ENCODE measurements at regions not wholly inside any gene's neighbourhood (a gene's known extent, or its start where the extent isn't known, plus 50 kb on each side); places are given as distances from the start of the nearest gene placed in this dataset.

GRCh38 chr9:78470216-78470615 is 173.3 kb downstream of the PSAT1 start:
- no peak overlapping the region for H3K4me2 ChIP-seq (ENCODE audit: insufficient read depth, low read length)
- no peak for DNase-seq (ENCODE audit: low read depth, low spot score)
- no TSS peak for BruUV-seq (replicated peaks)
- no peaks in the 10 kb centered on the region for H3K79me2 ChIP-seq (ENCODE audit: control insufficient read depth, insufficient read depth, low read length)
- no peaks in the 10 kb centered on the region for H3K9me1 ChIP-seq (replicated peaks; ENCODE audit: control insufficient read depth, extremely low read depth, insufficient read depth, low read length)
- dilution Hi-C loops (cut with MboI; ENCODE audit: extremely low pct_ligation_motif_present, low sequenced_read_pairs): no loop called here
- H3K9me3 ChIP-seq (replicated peaks; ENCODE audit: control insufficient read depth, insufficient read depth, low read length): no peaks in the 10 kb centered on the region
- H3K36me3 ChIP-seq (ENCODE audit: control insufficient read depth in 2 of 2, extremely low read depth in 1 of 2, insufficient read depth in 2 of 2, low read length in 2 of 2): no peaks in the 10 kb centered on the region
- no peaks in the 10 kb centered on the region for H3K27me3 ChIP-seq (ENCODE audit: control insufficient read depth in 2 of 2, insufficient read depth in 2 of 2, low read length in 2 of 2)
- H3K4me1 ChIP-seq (ENCODE audit: control insufficient read depth, extremely low read depth, insufficient read depth, low read length): no peaks in the 10 kb centered on the region
- ChIA-PET POLR2A (no interaction called here), CTCF (interaction anchor here (1.3 kb wide), 1 partner anchor 32 kb away, joined by 3 read pairs; no protein-coding TSS in a partner anchor)
- H3K9ac ChIP-seq (replicated peaks; ENCODE audit: extremely low read depth, insufficient read depth, low read length): no peak overlapping the region
- no peak overlapping the region for H3K4me3 ChIP-seq (replicated peaks in 1 of 3; ENCODE audit: insufficient read depth in 1 of 3, low read depth in 1 of 3, low read length in 3 of 3)
- H3K27ac ChIP-seq (ENCODE audit: insufficient read depth, low read depth, low read length): no peak overlapping the region
- no peak for TF ChIP-seq EZH2 (IDR thresholded peaks at IDR 0.05; ENCODE audit: borderline replicate concordance, low read depth, low read length, severe bottlenecking)
- TF ChIP-seq JUN (IDR thresholded peaks at IDR 0.05; ENCODE audit: borderline replicate concordance, insufficient read depth, insufficient read length, low read depth): peak; percentile 10
- H2AFZ ChIP-seq (ENCODE audit: low read depth, low read length): no peak overlapping the region
- FAIRE-seq: no peak
- intact Hi-C loops (cut with micrococcal nuclease): no loop called here
- H4K20me1 ChIP-seq (replicated peaks; ENCODE audit: control insufficient read depth, extremely low read depth, insufficient read depth, low read length): no peaks in the 10 kb centered on the region

DNA sequence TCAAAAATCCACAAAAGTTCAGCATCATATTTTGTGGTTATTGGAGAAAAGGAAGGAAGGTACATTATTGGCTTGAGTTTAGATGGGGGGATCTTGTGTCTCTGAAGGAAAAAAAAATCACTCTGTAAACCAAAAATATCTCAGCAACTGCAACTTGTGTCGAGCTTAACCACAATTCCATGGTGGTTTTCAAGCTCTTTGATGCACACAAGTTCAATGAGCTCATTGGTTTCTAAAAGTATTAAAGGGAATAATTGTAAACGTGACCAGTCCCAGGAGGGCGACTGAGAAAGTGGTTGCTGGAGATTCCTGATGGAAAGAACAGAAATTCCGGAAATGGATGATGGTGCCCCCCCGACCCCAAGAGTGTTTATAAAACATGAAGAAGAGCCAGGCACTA is 173.8 kb downstream of the PSAT1 start:
- Histone ChIP-seq H3K9ac (replicated peaks; ENCODE audit: extremely low read depth, insufficient read depth, low read length) (no peak overlapping the region), H2AFZ (ENCODE audit: low read depth, low read length) (no peak overlapping the region), H3K36me3 (ENCODE audit: control insufficient read depth in 2 of 2, extremely low read depth in 1 of 2, insufficient read depth in 2 of 2, low read length in 2 of 2) (no peaks in the 10 kb centered on the region), H3K4me3 (replicated peaks in 1 of 3; ENCODE audit: insufficient read depth in 1 of 3, low read depth in 1 of 3, low read length in 3 of 3) (no peak overlapping the region), H3K27ac (ENCODE audit: insufficient read depth, low read depth, low read length) (no peak overlapping the region), H3K79me2 (ENCODE audit: control insufficient read depth, insufficient read depth, low read length) (no peaks in the 10 kb centered on the region), H4K20me1 (replicated peaks; ENCODE audit: control insufficient read depth, extremely low read depth, insufficient read depth, low read length) (no peaks in the 10 kb centered on the region), H3K27me3 (ENCODE audit: control insufficient read depth in 2 of 2, insufficient read depth in 2 of 2, low read length in 2 of 2) (no peaks in the 10 kb centered on the region), H3K9me1 (replicated peaks; ENCODE audit: control insufficient read depth, extremely low read depth, insufficient read depth, low read length) (no peaks in the 10 kb centered on the region), H3K9me3 (replicated peaks; ENCODE audit: control insufficient read depth, insufficient read depth, low read length) (no peaks in the 10 kb centered on the region), H3K4me1 (ENCODE audit: control insufficient read depth, extremely low read depth, insufficient read depth, low read length) (no peaks in the 10 kb centered on the region), H3K4me2 (ENCODE audit: insufficient read depth, low read length) (no peak overlapping the region)
- DNase-seq (ENCODE audit: low read depth, low spot score) (no peak), FAIRE-seq (no peak)
- dilution Hi-C loops (cut with MboI; ENCODE audit: extremely low pct_ligation_motif_present, low sequenced_read_pairs) (no loop called here), intact Hi-C loops (cut with micrococcal nuclease) (no loop called here)
- TF ChIP-seq FOS (IDR thresholded peaks at IDR 0.05; ENCODE audit: borderline replicate concordance, insufficient read depth, low read length) (no peak), GATA2 (IDR thresholded peaks at IDR 0.05; ENCODE audit: insufficient read depth, insufficient read length, low read depth, low read length) (no peak), EZH2 (IDR thresholded peaks at IDR 0.05; ENCODE audit: borderline replicate concordance, low read depth, low read length, severe bottlenecking) (no peak), MYC (IDR thresholded peaks at IDR 0.05; ENCODE audit: low read depth, low read length) (no peak), JUN (IDR thresholded peaks at IDR 0.05; ENCODE audit: borderline replicate concordance, insufficient read depth, insufficient read length, low read depth) (no peak), POLR2A (IDR thresholded peaks at IDR 0.05; ENCODE audit: low read depth, low read length) (no peak), POLR2AphosphoS5 (IDR thresholded peaks at IDR 0.05; ENCODE audit: insufficient read depth, low read depth, low read length) (no peak)
- TF ChIP-seq, protein P1, sequence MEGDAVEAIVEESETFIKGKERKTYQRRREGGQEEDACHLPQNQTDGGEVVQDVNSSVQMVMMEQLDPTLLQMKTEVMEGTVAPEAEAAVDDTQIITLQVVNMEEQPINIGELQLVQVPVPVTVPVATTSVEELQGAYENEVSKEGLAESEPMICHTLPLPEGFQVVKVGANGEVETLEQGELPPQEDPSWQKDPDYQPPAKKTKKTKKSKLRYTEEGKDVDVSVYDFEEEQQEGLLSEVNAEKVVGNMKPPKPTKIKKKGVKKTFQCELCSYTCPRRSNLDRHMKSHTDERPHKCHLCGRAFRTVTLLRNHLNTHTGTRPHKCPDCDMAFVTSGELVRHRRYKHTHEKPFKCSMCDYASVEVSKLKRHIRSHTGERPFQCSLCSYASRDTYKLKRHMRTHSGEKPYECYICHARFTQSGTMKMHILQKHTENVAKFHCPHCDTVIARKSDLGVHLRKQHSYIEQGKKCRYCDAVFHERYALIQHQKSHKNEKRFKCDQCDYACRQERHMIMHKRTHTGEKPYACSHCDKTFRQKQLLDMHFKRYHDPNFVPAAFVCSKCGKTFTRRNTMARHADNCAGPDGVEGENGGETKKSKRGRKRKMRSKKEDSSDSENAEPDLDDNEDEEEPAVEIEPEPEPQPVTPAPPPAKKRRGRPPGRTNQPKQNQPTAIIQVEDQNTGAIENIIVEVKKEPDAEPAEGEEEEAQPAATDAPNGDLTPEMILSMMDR (IDR thresholded peaks at IDR 0.05; ENCODE audit: extremely low read depth in 1 of 2, insufficient read depth in 1 of 2, low read depth in 1 of 2, low read length in 2 of 2): no peak
- TF ChIP-seq, protein P2, sequence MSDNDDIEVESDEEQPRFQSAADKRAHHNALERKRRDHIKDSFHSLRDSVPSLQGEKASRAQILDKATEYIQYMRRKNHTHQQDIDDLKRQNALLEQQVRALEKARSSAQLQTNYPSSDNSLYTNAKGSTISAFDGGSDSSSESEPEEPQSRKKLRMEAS (IDR thresholded peaks at IDR 0.05; ENCODE audit: insufficient read depth, insufficient read length): no peak
- ChIA-PET CTCF (no interaction called here), POLR2A (no interaction called here)
- no TSS peak for BruUV-seq (replicated peaks)
